HFFc6 (cell line): ENCODE measurements at regions not wholly inside any gene's neighbourhood (a gene's known extent, or its start where the extent isn't known, plus 50 kb on each side); places are given as distances from the start of the nearest gene placed in this dataset.

Experiments used
- DNase-seq: peaks from one replicate; pipeline ENCODE4 v3.0.0-alpha.2; 2018
- H3K27ac Mint-ChIP-seq: 2 replicates; pipeline ENCODE4 v1.8.0; 2020; ENCODE audit warnings: mild to moderate bottlenecking, mixed read lengths
- H3K27me3 Mint-ChIP-seq: 2 replicates; pipeline ENCODE4 v1.8.0; 2021; ENCODE audit warnings: mild to moderate bottlenecking, moderate library complexity, mixed read lengths; ENCODE audit not compliant: insufficient read depth
- H3K36me3 Mint-ChIP-seq: 2 replicates; pipeline ENCODE4 v1.8.0; 2021; ENCODE audit warnings: low read depth, mixed read lengths
- H3K4me1 Mint-ChIP-seq: 2 replicates; pipeline ENCODE4 v1.8.0; 2020; ENCODE audit warnings: low read depth, mixed read lengths
- H3K4me3 Mint-ChIP-seq: 2 replicates; pipeline ENCODE4 v1.8.0; 2020; ENCODE audit warnings: mild to moderate bottlenecking, moderate library complexity, mixed read lengths
- H3K9me3 Mint-ChIP-seq: 2 replicates; pipeline ENCODE4 v1.8.0; 2020; ENCODE audit warnings: mild to moderate bottlenecking, mixed read lengths
- CTCF ChIP-seq: fragments of 200-600 bp; sonication (generic); IDR thresholded peaks from 2 replicates; pipeline ENCODE4 v1.5.0; 2021; ENCODE audit warnings: antibody characterized with exemption, mild to moderate bottlenecking

GRCh38 chr5:7050986-7051385 is 337.8 kb downstream of the TENT4A start:
- Mint-ChIP-seq H3K4me3 (no peak overlapping the region), H3K27me3 (peaks cover 1% of the 10 kb centered on the region; the same call in 1 of the 2 replicates), H3K36me3 (no peaks in the 10 kb centered on the region), H3K27ac (no peak overlapping the region), H3K4me1 (no peaks in the 10 kb centered on the region), H3K9me3 (peaks cover 39% of the 10 kb centered on the region)
- DNase-seq, result no peak
- TF ChIP-seq CTCF, result no peak

- Mint-ChIP-seq H3K27ac (no peak overlapping the region), H3K9me3 (peaks cover 33% of the 10 kb centered on the region), H3K36me3 (no peaks in the 10 kb centered on the region), H3K4me3 (no peak overlapping the region), H3K27me3 (peaks cover 1% of the 10 kb centered on the region; the same call in 1 of the 2 replicates), H3K4me1 (no peaks in the 10 kb centered on the region)
- no peak for TF ChIP-seq CTCF
- no peak for DNase-seq
Observed at GRCh38 chr5:7053125-7053524, 339.9 kb downstream of the TENT4A start.

GRCh38 chr5:7053528-7054209 is 340.4 kb downstream of the TENT4A start:
- peaks cover 1% of the 10 kb centered on the region; the same call in 1 of the 2 replicates for H3K27me3 Mint-ChIP-seq
- H3K36me3 Mint-ChIP-seq, result no peaks in the 10 kb centered on the region
- H3K4me1 Mint-ChIP-seq, result no peaks in the 10 kb centered on the region
- H3K9me3 Mint-ChIP-seq, result peaks cover 33% of the 10 kb centered on the region
- DNase-seq, result no peak
- H3K27ac Mint-ChIP-seq, result no peak overlapping the region
- no peak overlapping the region for H3K4me3 Mint-ChIP-seq
- TF ChIP-seq CTCF, result no peak

GRCh38 chr5:7066471-7067235 is 329.3 kb upstream of the ADCY2 start:
- no peak for TF ChIP-seq CTCF
- no peak for DNase-seq
- peaks cover 9% of the 10 kb centered on the region; the same call in 1 of the 2 replicates for H3K36me3 Mint-ChIP-seq
- H3K9me3 Mint-ChIP-seq, result peaks cover 53% of the 10 kb centered on the region
- H3K4me3 Mint-ChIP-seq, result no peak overlapping the region
- no peaks in the 10 kb centered on the region for H3K27me3 Mint-ChIP-seq
- H3K4me1 Mint-ChIP-seq, result no peaks in the 10 kb centered on the region
- no peak overlapping the region for H3K27ac Mint-ChIP-seq

- no peak for DNase-seq
- Mint-ChIP-seq H3K36me3 (peaks cover 6% of the 10 kb centered on the region; the same call in 1 of the 2 replicates), H3K27ac (no peak overlapping the region), H3K9me3 (peaks cover 49% of the 10 kb centered on the region), H3K4me3 (no peak overlapping the region), H3K27me3 (no peaks in the 10 kb centered on the region; the same call in 1 of the 2 replicates), H3K4me1 (no peaks in the 10 kb centered on the region)
- no peak for TF ChIP-seq CTCF
Observed at GRCh38 chr5:7068156-7068555, 327.8 kb upstream of the ADCY2 start.
